Embryonic facial prominence (tissue), 1 donor: ENCODE measurements at regions not wholly inside any gene's neighbourhood (a gene's known extent, or its start where the extent isn't known, plus 50 kb on each side); places are given as distances from the start of the nearest gene placed in this dataset.

Experiments used
- DNase-seq: peaks from one replicate; pipeline ENCODE4 v3.0.0-alpha.2; 2016; ENCODE audit errors: extremely low spot score

GRCh38 chr2:22483036-22483435 lies 901.9 kb upstream of the KLHL29 start:
- no peak for DNase-seq

GRCh38 chr2:22485486-22485885 lies 899.5 kb upstream of the KLHL29 start:
- DNase-seq, result no peak

- DNase-seq, result no peak
Measured at GRCh38 chr2:22486343-22486742, 898.6 kb upstream of the KLHL29 start.

- no peak for DNase-seq
Measured at GRCh38 chr2:22487036-22487435, 897.9 kb upstream of the KLHL29 start.

- no peak for DNase-seq
Measured at GRCh38 chr2:22487541-22487940, 897.4 kb upstream of the KLHL29 start.

- no peak for DNase-seq
Measured at GRCh38 chr2:22491442-22491841, 893.5 kb upstream of the KLHL29 start.

- DNase-seq, result no peak
Measured at GRCh38 chr2:22494156-22494555, 890.8 kb upstream of the KLHL29 start.

GRCh38 chr2:22497064-22497463 lies 887.9 kb upstream of the KLHL29 start:
- no peak for DNase-seq

- DNase-seq, result no peak
Measured at GRCh38 chr2:22497789-22498188, 887.2 kb upstream of the KLHL29 start.

GRCh38 chr2:22499082-22499839 lies 885.7 kb upstream of the KLHL29 start:
- no peak for DNase-seq

GRCh38 chr2:22500555-22500935 lies 884.4 kb upstream of the KLHL29 start:
- DNase-seq, result no peak

GRCh38 chr2:22501851-22502250 lies 883.1 kb upstream of the KLHL29 start:
- no peak for DNase-seq

GRCh38 chr2:22513563-22513962 lies 871.4 kb upstream of the KLHL29 start:
- DNase-seq, result no peak

GRCh38 chr2:22517141-22517540 lies 867.8 kb upstream of the KLHL29 start:
- DNase-seq, result no peak

GRCh38 chr2:22518641-22519040 lies 866.3 kb upstream of the KLHL29 start:
- no peak for DNase-seq

- no peak for DNase-seq
Measured at GRCh38 chr2:22520369-22521288, 864.4 kb upstream of the KLHL29 start.

- DNase-seq, result no peak
Measured at GRCh38 chr2:22521620-22522019, 863.4 kb upstream of the KLHL29 start.

- DNase-seq, result no peak
Measured at GRCh38 chr2:22525681-22526080, 859.3 kb upstream of the KLHL29 start.

- DNase-seq, result no peak
Measured at GRCh38 chr2:22530131-22530530, 854.8 kb upstream of the KLHL29 start.

GRCh38 chr2:22536133-22536532 lies 848.8 kb upstream of the KLHL29 start:
- DNase-seq, result no peak

- no peak for DNase-seq
Measured at GRCh38 chr2:22554453-22554852, 830.5 kb upstream of the KLHL29 start.

- DNase-seq, result no peak
Measured at GRCh38 chr2:22557406-22557805, 827.6 kb upstream of the KLHL29 start.

GRCh38 chr2:22560021-22560420 lies 825.0 kb upstream of the KLHL29 start:
- DNase-seq, result no peak
